ENCODE measurements at regions not wholly inside any gene's neighbourhood (a gene's known extent, or its start where the extent isn't known, plus 50 kb on each side); places are given as distances from the start of the nearest gene placed in this dataset.

- TF ChIP-seq RAD21 (IDR thresholded peaks at IDR 0.05; ENCODE audit: low read depth) (no peak), REST (IDR thresholded peaks at IDR 0.05; ENCODE audit: low read depth) (no peak)
- TF ChIP-seq, protein P1, sequence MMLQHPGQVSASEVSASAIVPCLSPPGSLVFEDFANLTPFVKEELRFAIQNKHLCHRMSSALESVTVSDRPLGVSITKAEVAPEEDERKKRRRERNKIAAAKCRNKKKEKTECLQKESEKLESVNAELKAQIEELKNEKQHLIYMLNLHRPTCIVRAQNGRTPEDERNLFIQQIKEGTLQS (IDR thresholded peaks at IDR 0.05), result no peak
- TF ChIP-seq, protein P2, sequence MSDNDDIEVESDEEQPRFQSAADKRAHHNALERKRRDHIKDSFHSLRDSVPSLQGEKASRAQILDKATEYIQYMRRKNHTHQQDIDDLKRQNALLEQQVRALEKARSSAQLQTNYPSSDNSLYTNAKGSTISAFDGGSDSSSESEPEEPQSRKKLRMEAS (IDR thresholded peaks at IDR 0.05), result no peak
These were observed 372.2 kb downstream of the ADAM29 start for GRCh38 chr4:175290401-175290800.
